Fibroblast of lung (primary cell): ENCODE measurements at regions not wholly inside any gene's neighbourhood (a gene's known extent, or its start where the extent isn't known, plus 50 kb on each side); places are given as distances from the start of the nearest gene placed in this dataset.

Source experiments
- CTCF ChIP-seq, 2 donors: IDR thresholded peaks in 1 of 2; conservative IDR thresholded peaks in 1 of 2; 1 replicate in 1 of 2; 2 replicates in 1 of 2; pipeline ENCODE4 v1.5.1; 2011 to 2012; ENCODE audit warnings: low read length in 2 of 2, control low read depth in 1 of 2, inconsistent platforms in 1 of 2, low read depth in 1 of 2, mild to moderate bottlenecking in 1 of 2
- EZH2 ChIP-seq: IDR thresholded peaks from 2 replicates; pipeline ENCODE4 v1.5.1; 2012; ENCODE audit warnings: low read length, control low read depth, mild to moderate bottlenecking; ENCODE audit errors: missing control alignments

- no peak for TF ChIP-seq CTCF (conservative IDR thresholded peaks at IDR 0.05 in 1 of 2, IDR thresholded peaks at IDR 0.05 in 1 of 2; ENCODE audit: low read depth in 1 of 2, low read length in 2 of 2)
- no peak for TF ChIP-seq EZH2
Observed at GRCh38 chr19:5240011-5240410, 100.6 kb downstream of the PTPRS start.
